HepG2 (cell line): ENCODE measurements at regions not wholly inside any gene's neighbourhood (a gene's known extent, or its start where the extent isn't known, plus 50 kb on each side); places are given as distances from the start of the nearest gene placed in this dataset.

ENCODE experiments used
- ATAC-seq: fragments of 200-7000 bp; cut with Tn5 transposase; 3 replicates; pipeline ENCODE4 v1.9.1; 2020; ENCODE audit warnings: mild to moderate bottlenecking, moderate library complexity
- BruUV-seq: library from RNA; stranded (reverse); fragments of 400-500 nt; replicated peaks from 2 replicates; lab custom pipeline; 2021; lab: Mats Ljungman, UMichigan
- CTCF ChIA-PET: fragments of 300-600 bp; formaldehyde crosslinking; extraction: SDS; loops from one replicate; lab custom pipeline; 2021; ENCODE audit warnings: low total read pairs, inconsistent platforms, low intra/inter-chr PET ratio; lab: Yijun Ruan, JAX
- POLR2A ChIA-PET: fragments of 350-600 bp; sonication (Branson Sonifier 250); formaldehyde crosslinking; loops from one replicate; lab custom pipeline; 2020; ENCODE audit warnings: antibody characterized with exemption, inconsistent platforms; lab: Yijun Ruan, JAX
- DNase-seq: peaks from one replicate; pipeline ENCODE4 v3.0.0-alpha.2; 2015; ENCODE audit warnings: low spot score
- FAIRE-seq: peaks from 3 replicates; lab custom pipeline; 2011; peaks lifted over from hg19 to GRCh38; lab: Jason Lieb, UNC
- H2AFZ ChIP-seq: one replicate; pipeline ENCODE4 v1.6.1; 2011; ENCODE audit warnings: low read length, inconsistent platforms
- H3K27ac ChIP-seq: fragments of 300-600 bp; 3 replicates; pipeline ENCODE4 v1.8.0; 2011; ENCODE audit warnings: mixed run types, mild to moderate bottlenecking, mixed read lengths, low read length, inconsistent platforms; ENCODE audit not compliant: insufficient read depth; ENCODE audit errors: extremely low read length
- H3K27me3 ChIP-seq, 2 experiments: fragments of 200-600 bp in 1 of 2; 2 replicates in 1 of 2; 3 replicates in 1 of 2; pipeline versions ENCODE4 v1.6.0 to v1.8.0; 2011; ENCODE audit warnings: low read length in 2 of 2, mild to moderate bottlenecking in 2 of 2, moderate library complexity in 2 of 2, inconsistent platforms in 1 of 2; ENCODE audit not compliant: insufficient read depth in 2 of 2, control insufficient read depth in 1 of 2
- H3K36me3 ChIP-seq, 2 experiments: fragments of 200-600 bp in 1 of 2; replicated peaks in 1 of 2; 2 replicates in 1 of 2; 3 replicates in 1 of 2; pipeline versions ENCODE4 v1.5.1 to v1.8.0; 2011; ENCODE audit warnings: low read length in 2 of 2, inconsistent platforms in 1 of 2; ENCODE audit not compliant: insufficient read depth in 2 of 2, control insufficient read depth in 1 of 2
- H3K4me1 ChIP-seq: 2 replicates; pipeline ENCODE4 v1.5.1; 2012; ENCODE audit warnings: low read length, inconsistent platforms; ENCODE audit not compliant: insufficient read depth
- H3K4me2 ChIP-seq: 2 replicates; pipeline ENCODE4 v1.6.0; 2011; ENCODE audit warnings: low read depth, low read length, inconsistent platforms
- H3K4me3 ChIP-seq, 3 experiments: fragments of 200-600 bp in 1 of 3; sonication (generic), shearing (Covaris generic) in 1 of 3; replicated peaks in 1 of 3; 2 replicates each; pipeline ENCODE4 v1.5.1; 2011 to 2016; ENCODE audit warnings: low read length in 3 of 3, inconsistent platforms in 2 of 3, low read depth in 2 of 3, mild to moderate bottlenecking in 2 of 3, control low read depth in 1 of 3, mixed read lengths in 1 of 3; ENCODE audit not compliant: insufficient read depth in 1 of 3
- H3K79me2 ChIP-seq: one replicate; pipeline ENCODE4 v1.6.1; 2011; ENCODE audit warnings: low read length, inconsistent platforms; ENCODE audit not compliant: insufficient read depth
- H3K9ac ChIP-seq: 2 replicates; pipeline ENCODE4 v1.6.0; 2011; ENCODE audit warnings: mild to moderate bottlenecking, low read depth, low read length, inconsistent platforms; ENCODE audit not compliant: insufficient read depth
- H3K9me3 ChIP-seq: 2 replicates; pipeline ENCODE4 v1.5.1; 2012; ENCODE audit warnings: mild to moderate bottlenecking, low read length
- H4K20me1 ChIP-seq: 2 replicates; pipeline ENCODE4 v1.6.0; 2011; ENCODE audit warnings: inconsistent platforms, mild to moderate bottlenecking, low read length, moderate library complexity; ENCODE audit not compliant: insufficient read depth
- GFI1 ChIP-seq: sonication (generic); formaldehyde crosslinking; IDR thresholded peaks from 2 replicates; pipeline ENCODE4 v1.5.0; 2020; ENCODE audit warnings: missing genetic modification reagents, mild to moderate bottlenecking, borderline replicate concordance
- GZF1 ChIP-seq: sonication (generic); formaldehyde crosslinking; IDR thresholded peaks from 2 replicates; pipeline ENCODE4 v1.5.1; 2020; ENCODE audit warnings: mild to moderate bottlenecking, missing genetic modification reagents
- HOXD1 ChIP-seq: sonication (generic); formaldehyde crosslinking; IDR thresholded peaks from 2 replicates; pipeline ENCODE4 v1.5.0; 2020; ENCODE audit warnings: missing genetic modification reagents
- IRX3 ChIP-seq: sonication (generic); formaldehyde crosslinking; IDR thresholded peaks from 2 replicates; pipeline ENCODE4 v1.8.1; 2023; ENCODE audit warnings: mild to moderate bottlenecking, low read depth, missing genetic modification reagents, borderline replicate concordance
- POLR2A ChIP-seq, 2 experiments: IDR thresholded peaks; 2 replicates each; pipeline ENCODE4 v1.6.1; 2011; ENCODE audit warnings: low read depth in 2 of 2, low read length in 2 of 2, mild to moderate bottlenecking in 1 of 2, moderate library complexity in 1 of 2; ENCODE audit not compliant: insufficient read depth in 1 of 2
- SOX6 ChIP-seq, 2 experiments: fragments of 450-650 bp in 1 of 2; sonication (generic) in 1 of 2; formaldehyde crosslinking in 1 of 2; IDR thresholded peaks; 2 replicates each; pipeline versions ENCODE4 v1.4.0 to v1.6.1; 2017 to 2020; ENCODE audit warnings: antibody characterized with exemption in 1 of 2, mild to moderate bottlenecking in 1 of 2, missing genetic modification reagents in 1 of 2
- STAG1 ChIP-seq: sonication (generic); formaldehyde crosslinking; IDR thresholded peaks from 2 replicates; pipeline ENCODE4 v1.4.0; 2020; ENCODE audit warnings: missing genetic modification reagents
- TAF1 ChIP-seq: sonication (generic); formaldehyde crosslinking; IDR thresholded peaks from 2 replicates; pipeline ENCODE4 v1.4.0; 2020; ENCODE audit warnings: missing genetic modification reagents
- ZNF30 ChIP-seq: sonication (generic); formaldehyde crosslinking; IDR thresholded peaks from 2 replicates; pipeline ENCODE4 v1.5.0; 2020; ENCODE audit warnings: mild to moderate bottlenecking, missing genetic modification reagents
- ZNF567 ChIP-seq: sonication (generic); formaldehyde crosslinking; IDR thresholded peaks from 2 replicates; pipeline ENCODE4 v1.8.1; 2023; ENCODE audit warnings: mild to moderate bottlenecking, missing genetic modification reagents, borderline replicate concordance
- ZNF678 ChIP-seq: sonication (generic); formaldehyde crosslinking; IDR thresholded peaks from 2 replicates; pipeline ENCODE4 v1.4.0; 2020; ENCODE audit warnings: mild to moderate bottlenecking, missing genetic modification reagents
- ZNF709 ChIP-seq: sonication (generic); formaldehyde crosslinking; IDR thresholded peaks from 2 replicates; pipeline ENCODE4 v1.5.0; 2020; ENCODE audit warnings: mild to moderate bottlenecking, missing genetic modification reagents
- ZSCAN22 ChIP-seq: sonication (generic); formaldehyde crosslinking; IDR thresholded peaks from 2 replicates; pipeline ENCODE4 v1.4.0; 2020; ENCODE audit warnings: mild to moderate bottlenecking, missing genetic modification reagents
- WGBS: methylation state at CpG from one replicate; pipeline ENCODE4 v1.1.6; 2017; ENCODE audit warnings: low lambda C conversion rate; 5-methylcytosine and 5-hydroxymethylcytosine counted together
- in situ Hi-C: cut with HindIII; loops from 2 replicates; pipeline ENCODE4 v1.10.0; 2017; ENCODE audit warnings: low pct_unique_long_range_greater_than_20kb; ENCODE audit not compliant: extremely low pct_ligation_motif_present
- intact Hi-C: fragments of 100-400 bp; cut with micrococcal nuclease; formaldehyde crosslinking; loops from one replicate; pipeline ENCODE4 v1.10.0; 2022; ENCODE audit not compliant: unreplicated experiment
- TF ChIP-seq, protein P1 (sequence below): sonication (generic); formaldehyde crosslinking; IDR thresholded peaks from 2 replicates; pipeline ENCODE4 v1.5.0; 2020; ENCODE audit warnings: mild to moderate bottlenecking, missing genetic modification reagents, moderate library complexity
- TF ChIP-seq, protein P2 (sequence below): sonication (generic); formaldehyde crosslinking; IDR thresholded peaks from 2 replicates; pipeline ENCODE4 v1.5.0; 2020; ENCODE audit warnings: missing genetic modification reagents
- TF ChIP-seq, protein P3 (sequence below): sonication (generic); formaldehyde crosslinking; IDR thresholded peaks from 2 replicates; pipeline ENCODE4 v1.4.0; 2020; ENCODE audit warnings: missing genetic modification reagents, borderline replicate concordance

DNA sequence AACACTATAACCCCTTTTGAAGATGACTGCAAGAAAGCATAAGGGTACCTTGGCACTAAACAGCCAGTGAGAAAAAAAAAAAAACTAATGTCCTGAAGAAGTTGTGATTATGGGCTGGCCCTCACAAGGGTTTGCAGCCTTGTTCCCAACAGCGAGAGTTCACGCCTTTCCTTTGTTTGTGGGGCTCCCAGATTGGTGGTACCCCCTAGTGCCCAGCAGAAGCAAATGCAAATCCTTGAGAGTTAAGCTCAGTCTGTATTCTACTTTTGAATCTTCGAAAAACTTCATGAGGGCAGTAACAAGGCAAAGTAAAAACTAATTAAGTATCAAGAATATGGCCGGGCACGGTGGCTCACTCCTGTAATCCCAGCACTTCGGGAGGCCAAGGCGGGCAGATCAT lies 238.9 kb upstream of the LMO3 start:
- Histone ChIP-seq H3K27ac (no peak overlapping the region), H3K9me3 (no peaks in the 10 kb centered on the region), H2AFZ (no peak overlapping the region), H3K4me1 (no peaks in the 10 kb centered on the region), H3K4me2 (no peak overlapping the region), H3K4me3 (no peak overlapping the region), H3K27me3 (no peaks in the 10 kb centered on the region), H3K9ac (no peak overlapping the region), H3K79me2 (no peaks in the 10 kb centered on the region), H4K20me1 (no peaks in the 10 kb centered on the region), H3K36me3 (no peaks in the 10 kb centered on the region)
- DNase-seq (peak; percentile 3), FAIRE-seq (no peak), ATAC-seq (peak; percentile 79)
- POLR2A ChIA-PET, result no interaction called here
- in situ Hi-C loops, result no loop called here
- intact Hi-C loops, result no loop called here
- CTCF ChIA-PET, result no interaction called here
- BruUV-seq, result no TSS peak
- WGBS, result 28% methylated on average over 7 of the region's 7 CpGs
- TF ChIP-seq, protein P1, sequence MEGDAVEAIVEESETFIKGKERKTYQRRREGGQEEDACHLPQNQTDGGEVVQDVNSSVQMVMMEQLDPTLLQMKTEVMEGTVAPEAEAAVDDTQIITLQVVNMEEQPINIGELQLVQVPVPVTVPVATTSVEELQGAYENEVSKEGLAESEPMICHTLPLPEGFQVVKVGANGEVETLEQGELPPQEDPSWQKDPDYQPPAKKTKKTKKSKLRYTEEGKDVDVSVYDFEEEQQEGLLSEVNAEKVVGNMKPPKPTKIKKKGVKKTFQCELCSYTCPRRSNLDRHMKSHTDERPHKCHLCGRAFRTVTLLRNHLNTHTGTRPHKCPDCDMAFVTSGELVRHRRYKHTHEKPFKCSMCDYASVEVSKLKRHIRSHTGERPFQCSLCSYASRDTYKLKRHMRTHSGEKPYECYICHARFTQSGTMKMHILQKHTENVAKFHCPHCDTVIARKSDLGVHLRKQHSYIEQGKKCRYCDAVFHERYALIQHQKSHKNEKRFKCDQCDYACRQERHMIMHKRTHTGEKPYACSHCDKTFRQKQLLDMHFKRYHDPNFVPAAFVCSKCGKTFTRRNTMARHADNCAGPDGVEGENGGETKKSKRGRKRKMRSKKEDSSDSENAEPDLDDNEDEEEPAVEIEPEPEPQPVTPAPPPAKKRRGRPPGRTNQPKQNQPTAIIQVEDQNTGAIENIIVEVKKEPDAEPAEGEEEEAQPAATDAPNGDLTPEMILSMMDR (CRISPR knock-in tag), result peak; percentile 45
- TF ChIP-seq ZNF678 (CRISPR knock-in tag) (no peak), GFI1 (CRISPR knock-in tag) (no peak), STAG1 (peak; percentile 44; the same call in 1 of the 2 replicates), GZF1 (no peak), ZNF30 (no peak), SOX6 (IDR thresholded peaks at IDR 0.05) (no peak), SOX6 (CRISPR knock-in tag; IDR thresholded peaks at IDR 0.05) (no peak), ZNF709 (CRISPR knock-in tag) (no peak), TAF1 (CRISPR knock-in tag) (no peak), POLR2A (IDR thresholded peaks at IDR 0.05; ENCODE audit: insufficient read depth in 1 of 2, low read depth in 2 of 2, low read length in 2 of 2) (no peak), IRX3 (CRISPR knock-in tag) (no peak), HOXD1 (CRISPR knock-in tag) (no peak), ZSCAN22 (CRISPR knock-in tag) (no peak), ZNF567 (CRISPR knock-in tag) (no peak)
- TF ChIP-seq, protein P2, sequence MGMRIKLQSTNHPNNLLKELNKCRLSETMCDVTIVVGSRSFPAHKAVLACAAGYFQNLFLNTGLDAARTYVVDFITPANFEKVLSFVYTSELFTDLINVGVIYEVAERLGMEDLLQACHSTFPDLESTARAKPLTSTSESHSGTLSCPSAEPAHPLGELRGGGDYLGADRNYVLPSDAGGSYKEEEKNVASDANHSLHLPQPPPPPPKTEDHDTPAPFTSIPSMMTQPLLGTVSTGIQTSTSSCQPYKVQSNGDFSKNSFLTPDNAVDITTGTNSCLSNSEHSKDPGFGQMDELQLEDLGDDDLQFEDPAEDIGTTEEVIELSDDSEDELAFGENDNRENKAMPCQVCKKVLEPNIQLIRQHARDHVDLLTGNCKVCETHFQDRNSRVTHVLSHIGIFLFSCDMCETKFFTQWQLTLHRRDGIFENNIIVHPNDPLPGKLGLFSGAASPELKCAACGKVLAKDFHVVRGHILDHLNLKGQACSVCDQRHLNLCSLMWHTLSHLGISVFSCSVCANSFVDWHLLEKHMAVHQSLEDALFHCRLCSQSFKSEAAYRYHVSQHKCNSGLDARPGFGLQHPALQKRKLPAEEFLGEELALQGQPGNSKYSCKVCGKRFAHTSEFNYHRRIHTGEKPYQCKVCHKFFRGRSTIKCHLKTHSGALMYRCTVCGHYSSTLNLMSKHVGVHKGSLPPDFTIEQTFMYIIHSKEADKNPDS (CRISPR knock-in tag), result no peak
- TF ChIP-seq, protein P3, sequence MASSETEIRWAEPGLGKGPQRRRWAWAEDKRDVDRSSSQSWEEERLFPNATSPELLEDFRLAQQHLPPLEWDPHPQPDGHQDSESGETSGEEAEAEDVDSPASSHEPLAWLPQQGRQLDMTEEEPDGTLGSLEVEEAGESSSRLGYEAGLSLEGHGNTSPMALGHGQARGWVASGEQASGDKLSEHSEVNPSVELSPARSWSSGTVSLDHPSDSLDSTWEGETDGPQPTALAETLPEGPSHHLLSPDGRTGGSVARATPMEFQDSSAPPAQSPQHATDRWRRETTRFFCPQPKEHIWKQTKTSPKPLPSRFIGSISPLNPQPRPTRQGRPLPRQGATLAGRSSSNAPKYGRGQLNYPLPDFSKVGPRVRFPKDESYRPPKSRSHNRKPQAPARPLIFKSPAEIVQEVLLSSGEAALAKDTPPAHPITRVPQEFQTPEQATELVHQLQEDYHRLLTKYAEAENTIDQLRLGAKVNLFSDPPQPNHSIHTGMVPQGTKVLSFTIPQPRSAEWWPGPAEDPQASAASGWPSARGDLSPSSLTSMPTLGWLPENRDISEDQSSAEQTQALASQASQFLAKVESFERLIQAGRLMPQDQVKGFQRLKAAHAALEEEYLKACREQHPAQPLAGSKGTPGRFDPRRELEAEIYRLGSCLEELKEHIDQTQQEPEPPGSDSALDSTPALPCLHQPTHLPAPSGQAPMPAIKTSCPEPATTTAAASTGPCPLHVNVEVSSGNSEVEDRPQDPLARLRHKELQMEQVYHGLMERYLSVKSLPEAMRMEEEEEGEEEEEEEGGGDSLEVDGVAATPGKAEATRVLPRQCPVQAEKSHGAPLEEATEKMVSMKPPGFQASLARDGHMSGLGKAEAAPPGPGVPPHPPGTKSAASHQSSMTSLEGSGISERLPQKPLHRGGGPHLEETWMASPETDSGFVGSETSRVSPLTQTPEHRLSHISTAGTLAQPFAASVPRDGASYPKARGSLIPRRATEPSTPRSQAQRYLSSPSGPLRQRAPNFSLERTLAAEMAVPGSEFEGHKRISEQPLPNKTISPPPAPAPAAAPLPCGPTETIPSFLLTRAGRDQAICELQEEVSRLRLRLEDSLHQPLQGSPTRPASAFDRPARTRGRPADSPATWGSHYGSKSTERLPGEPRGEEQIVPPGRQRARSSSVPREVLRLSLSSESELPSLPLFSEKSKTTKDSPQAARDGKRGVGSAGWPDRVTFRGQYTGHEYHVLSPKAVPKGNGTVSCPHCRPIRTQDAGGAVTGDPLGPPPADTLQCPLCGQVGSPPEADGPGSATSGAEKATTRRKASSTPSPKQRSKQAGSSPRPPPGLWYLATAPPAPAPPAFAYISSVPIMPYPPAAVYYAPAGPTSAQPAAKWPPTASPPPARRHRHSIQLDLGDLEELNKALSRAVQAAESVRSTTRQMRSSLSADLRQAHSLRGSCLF (CRISPR knock-in tag), result no peak
